SH-SY5Y (cell line): ENCODE measurements at regions not wholly inside any gene's neighbourhood (a gene's known extent, or its start where the extent isn't known, plus 50 kb on each side); places are given as distances from the start of the nearest gene placed in this dataset.

Source experiments
- GATA2 ChIP-seq: IDR thresholded peaks from 2 replicates; pipeline ENCODE4 v1.6.1; 2011; ENCODE audit warnings: mild to moderate bottlenecking, low read depth, low read length
- GATA3 ChIP-seq: IDR thresholded peaks from 2 replicates; pipeline ENCODE4 v1.6.1; 2011; ENCODE audit warnings: low read depth, mild to moderate bottlenecking, low read length, moderate library complexity

DNA sequence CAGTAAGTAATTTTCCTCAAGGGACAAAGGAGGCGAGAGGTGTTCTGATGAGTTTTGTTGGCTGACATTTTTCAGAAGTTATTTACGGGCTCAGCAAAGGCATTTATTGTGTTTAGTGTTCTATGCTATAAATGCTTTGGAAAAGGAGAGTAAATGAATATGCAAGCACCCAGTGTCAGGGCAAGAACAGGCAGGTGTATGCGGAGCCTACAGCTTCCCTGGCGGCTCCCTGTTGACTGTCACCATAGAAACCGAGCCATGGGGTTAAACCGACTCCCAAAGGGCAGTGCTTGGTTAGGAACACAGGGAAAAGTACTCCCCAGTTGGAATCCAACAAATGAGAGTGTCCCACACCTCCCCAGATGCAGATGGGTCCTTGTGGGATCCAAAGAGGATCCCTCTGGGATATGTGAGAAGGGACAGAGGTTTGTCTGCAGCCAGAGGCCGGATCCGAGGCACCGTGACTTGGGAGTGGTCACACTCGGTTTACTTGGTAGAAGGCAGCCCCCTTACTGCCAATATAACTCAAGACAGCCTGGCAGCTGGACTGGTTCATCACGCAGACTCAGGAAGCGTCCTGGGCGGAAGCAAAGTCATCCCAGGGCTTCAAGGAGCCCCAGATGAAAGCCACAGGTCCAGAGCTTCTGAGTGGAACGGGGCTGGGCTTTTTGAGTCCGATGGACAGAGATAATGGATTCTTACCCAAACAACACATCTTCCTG lies 329.7 kb downstream of the CTTN start:
- TF ChIP-seq GATA3 = no peak
- TF ChIP-seq GATA2 = no peak
